GM13976 (cell line): ENCODE measurements at regions not wholly inside any gene's neighbourhood (a gene's known extent, or its start where the extent isn't known, plus 50 kb on each side); places are given as distances from the start of the nearest gene placed in this dataset.

Experiments used
- DNase-seq: peaks from one replicate; pipeline ENCODE4 v3.0.0; 2012; ENCODE audit warnings: low spot score
- CTCF ChIP-seq: IDR thresholded peaks from 2 replicates; pipeline ENCODE4 v1.5.1; 2012; ENCODE audit warnings: borderline replicate concordance, mild to moderate bottlenecking; ENCODE audit not compliant: insufficient read depth; ENCODE audit errors: extremely low read depth, missing control alignments, control extremely low read depth
- in situ Hi-C: fragments of 300-500 bp; cut with MboI; formaldehyde crosslinking; loops from one replicate; pipeline ENCODE4 v1.12.0; 2022; ENCODE audit warnings: low sequenced_read_pairs, mixed read lengths, inconsistent platforms; ENCODE audit not compliant: unreplicated experiment

- in situ Hi-C loops: no loop called here
- TF ChIP-seq CTCF: no peak
- DNase-seq: no peak
Measured at GRCh38 chr10:1860351-1860750, 123.0 kb upstream of the ADARB2 start.

- DNase-seq: no peak
- no peak for TF ChIP-seq CTCF
- in situ Hi-C loops: no loop called here
Measured at GRCh38 chr10:1858547-1858946, 121.2 kb upstream of the ADARB2 start.

GRCh38 chr10:1858048-1858447 is 120.7 kb upstream of the ADARB2 start:
- DNase-seq: no peak
- in situ Hi-C loops: no loop called here
- no peak for TF ChIP-seq CTCF

- in situ Hi-C loops: no loop called here
- no peak for TF ChIP-seq CTCF
- DNase-seq: no peak
Measured at GRCh38 chr10:1855911-1856310, 118.6 kb upstream of the ADARB2 start.

- in situ Hi-C loops: no loop called here
- no peak for DNase-seq
- TF ChIP-seq CTCF: no peak
Measured at GRCh38 chr10:1854271-1854670, 116.9 kb upstream of the ADARB2 start.

- no peak for DNase-seq
- TF ChIP-seq CTCF: no peak
- in situ Hi-C loops: no loop called here
Measured at GRCh38 chr10:1853801-1854200, 116.5 kb upstream of the ADARB2 start.

- no peak for TF ChIP-seq CTCF
- no peak for DNase-seq
- in situ Hi-C loops: no loop called here
Measured at GRCh38 chr10:1852841-1853240, 115.5 kb upstream of the ADARB2 start.
